Heart right ventricle (tissue), 16 donors: ENCODE measurements at regions not wholly inside any gene's neighbourhood (a gene's known extent, or its start where the extent isn't known, plus 50 kb on each side); places are given as distances from the start of the nearest gene placed in this dataset.

ENCODE experiments used
- ATAC-seq, 8 donors: fragments of 200-7000 bp; cut with Tn5 transposase; one replicate each; pipeline ENCODE4 v1.9.1; 2020; ENCODE audit warnings: mild to moderate bottlenecking in 8 of 8, moderate library complexity in 8 of 8, moderate number of reproducible peaks in 1 of 8
- DNase-seq, 2 donors: peaks; one replicate each; pipeline ENCODE4 v3.0.0-alpha.2; 2020
- H3K27ac ChIP-seq, 10 donors: fragments of 200-600 bp; sonication (generic) in 2 of 10; one replicate each; pipeline versions ENCODE4 v1.5.0 to v1.8.0; 2020 to 2022; ENCODE audit warnings: mild to moderate bottlenecking in 3 of 10
- H3K27me3 ChIP-seq, 7 donors: fragments of 200-600 bp; one replicate each; pipeline ENCODE4 v1.8.0; 2021 to 2022; ENCODE audit warnings: mild to moderate bottlenecking in 2 of 7
- H3K36me3 ChIP-seq, 9 donors: fragments of 200-600 bp; sonication (generic) in 1 of 9; one replicate each; pipeline versions ENCODE4 v1.5.0 to v1.8.0; 2020 to 2022; ENCODE audit warnings: mild to moderate bottlenecking in 2 of 9
- H3K4me1 ChIP-seq, 9 donors: fragments of 200-600 bp; sonication (generic) in 1 of 9; one replicate each; pipeline versions ENCODE4 v1.5.0 to v1.8.0; 2020 to 2022; ENCODE audit warnings: mild to moderate bottlenecking in 4 of 9
- H3K4me3 ChIP-seq, 10 donors: fragments of 200-600 bp; sonication (generic) in 2 of 10; one replicate each; pipeline versions ENCODE4 v1.5.0 to v1.8.0; 2020 to 2022; ENCODE audit warnings: mild to moderate bottlenecking in 7 of 10, moderate library complexity in 2 of 10
- H3K9me3 ChIP-seq, 11 donors: fragments of 200-600 bp in 10 of 11; sonication (generic) in 2 of 11; one replicate each; pipeline versions ENCODE4 v1.5.0 to v1.8.0; 2013 to 2022; ENCODE audit warnings: mild to moderate bottlenecking in 2 of 11, control low read depth in 1 of 11, moderate library complexity in 1 of 11
- WGBS, 2 donors: extraction: QIAGEN DNeasy Blood & Tissue Kit; methylation state at CpG; one replicate each; pipeline ENCODE4 v1.1.7; 2013; ENCODE audit warnings: inconsistent platforms in 1 of 2; 5-methylcytosine and 5-hydroxymethylcytosine counted together
- intact Hi-C, 10 donors: fragments of 100-400 bp; cut with DNase I; formaldehyde crosslinking; loops; one replicate each; pipeline versions ENCODE4 v1.11.1 to v1.14.2; 2022
- TF ChIP-seq, protein P1 (sequence below), 9 donors: fragments of 200-600 bp; sonication (generic) in 2 of 9; IDR thresholded peaks; one replicate each; pipeline versions ENCODE4 v1.5.0 to v1.8.0; 2021 to 2022; ENCODE audit warnings: antibody characterized with exemption in 9 of 9, mild to moderate bottlenecking in 5 of 9, moderate library complexity in 1 of 9
- donor health status: Arrhythmogenic right ventricular cardiomyopathy.
- donor health status: ischemic (EF 13 %, LVEDD 7.1; RV severe dilation, severe dysfunction).
- donor health status: healthy with polysubstance abuse.
- donor health status: DM: no; HTN: yes; CAD: no.
- donor health status: DM: no; HTN: no; CAD: no.
- donor health status: ischemic (EF 25% LVEDD 6.9; RV normal size, moderate dysfunction).
- donor health status: ischemic (EF 25% LVEDD 5.7; RV mildly dilated, moderate dysfunction).
- donor health status: healthy.
- donor health status: DM: yes; HTN: yes; CAD: no.
- donor health status: Ischemic cardiomyopathy.
- donor health status: ischemic (EF 35%, LVEDD 5.7; RV mildly dilated, moderate dysfunction).
- donor health status: nonischemic (EF 11% LVEDD 7.7; RV severe dilation, severe dysfunction).
- donor health status: DM: yes; HTN: yes; CAD: no.
- donor health status: PGD.
- donor health status: ischemic (EF 29% LVEDD 5.4; RV normal size, mild dysfunction).
- donor health status: nonischemic (EF 23%, LVEDD 6.1; RV moderate dilation, normal function).

DNA sequence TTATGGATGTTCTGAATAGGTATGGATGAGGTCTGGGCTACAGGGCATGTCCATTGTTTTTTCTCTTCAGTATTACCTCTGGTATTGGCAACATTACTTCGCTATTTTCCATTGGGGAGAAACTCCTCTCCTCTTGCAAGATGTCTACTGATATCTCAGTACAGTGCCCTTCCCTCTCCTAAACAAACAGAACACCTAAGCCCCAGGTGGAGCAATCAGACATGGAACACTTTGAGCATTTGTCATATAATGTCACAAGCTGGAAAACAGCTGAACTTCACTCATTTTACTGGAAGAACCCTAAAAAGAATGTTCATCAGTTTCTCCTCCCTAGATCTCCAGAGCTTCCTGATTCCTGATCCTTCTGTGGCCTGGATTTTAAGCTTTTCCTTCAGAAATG, 339.8 kb downstream of the FRK start:
- whole genome bisulfite sequencing, 2 donors, result 78 to 89% methylated on average over 1 of the region's 1 CpG
- DNase-seq, result no peak
- H3K4me1 ChIP-seq, result no peaks in the 10 kb centered on the region
- TF ChIP-seq, protein P1, sequence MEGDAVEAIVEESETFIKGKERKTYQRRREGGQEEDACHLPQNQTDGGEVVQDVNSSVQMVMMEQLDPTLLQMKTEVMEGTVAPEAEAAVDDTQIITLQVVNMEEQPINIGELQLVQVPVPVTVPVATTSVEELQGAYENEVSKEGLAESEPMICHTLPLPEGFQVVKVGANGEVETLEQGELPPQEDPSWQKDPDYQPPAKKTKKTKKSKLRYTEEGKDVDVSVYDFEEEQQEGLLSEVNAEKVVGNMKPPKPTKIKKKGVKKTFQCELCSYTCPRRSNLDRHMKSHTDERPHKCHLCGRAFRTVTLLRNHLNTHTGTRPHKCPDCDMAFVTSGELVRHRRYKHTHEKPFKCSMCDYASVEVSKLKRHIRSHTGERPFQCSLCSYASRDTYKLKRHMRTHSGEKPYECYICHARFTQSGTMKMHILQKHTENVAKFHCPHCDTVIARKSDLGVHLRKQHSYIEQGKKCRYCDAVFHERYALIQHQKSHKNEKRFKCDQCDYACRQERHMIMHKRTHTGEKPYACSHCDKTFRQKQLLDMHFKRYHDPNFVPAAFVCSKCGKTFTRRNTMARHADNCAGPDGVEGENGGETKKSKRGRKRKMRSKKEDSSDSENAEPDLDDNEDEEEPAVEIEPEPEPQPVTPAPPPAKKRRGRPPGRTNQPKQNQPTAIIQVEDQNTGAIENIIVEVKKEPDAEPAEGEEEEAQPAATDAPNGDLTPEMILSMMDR (IDR thresholded peaks at IDR 0.05), result no peak
- intact Hi-C loops, result no loop called here
- H3K4me3 ChIP-seq, result no peak overlapping the region
- H3K27me3 ChIP-seq, result no peaks in the 10 kb centered on the region
- no peaks in the 10 kb centered on the region for H3K36me3 ChIP-seq
- ATAC-seq, result no peak
- no peak overlapping the region for H3K27ac ChIP-seq
- no peaks in the 10 kb centered on the region for H3K9me3 ChIP-seq

DNA sequence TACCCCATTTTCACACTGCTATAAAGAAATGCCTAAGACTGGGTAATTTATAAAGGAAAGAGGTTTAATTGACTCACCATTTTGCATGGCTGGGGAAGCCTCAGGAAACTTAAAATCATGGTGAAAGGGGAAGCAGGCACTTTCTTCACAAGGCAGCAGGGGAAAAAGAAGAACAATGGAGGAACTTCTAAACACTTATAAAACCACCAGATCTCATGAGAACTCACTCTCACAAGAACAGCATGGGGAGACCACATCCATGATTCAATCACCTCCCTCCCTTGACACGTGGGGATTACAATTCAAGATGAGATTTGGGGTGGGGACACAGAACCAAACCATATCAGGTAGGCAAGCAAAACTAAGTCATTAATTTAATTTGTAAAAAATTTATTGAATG, 343.2 kb downstream of the FRK start:
- Histone ChIP-seq H3K27me3 (no peaks in the 10 kb centered on the region), H3K36me3 (no peaks in the 10 kb centered on the region), H3K4me3 (no peak overlapping the region), H3K27ac (no peak overlapping the region), H3K9me3 (no peaks in the 10 kb centered on the region), H3K4me1 (no peaks in the 10 kb centered on the region)
- TF ChIP-seq, protein P1 (IDR thresholded peaks at IDR 0.05), result no peak
- DNase-seq (no peak), ATAC-seq (no peak)
- WGBS, 2 donors, result 60 to 68% methylated on average over 1 of the region's 1 CpG
- intact Hi-C loops, result no loop called here

DNA sequence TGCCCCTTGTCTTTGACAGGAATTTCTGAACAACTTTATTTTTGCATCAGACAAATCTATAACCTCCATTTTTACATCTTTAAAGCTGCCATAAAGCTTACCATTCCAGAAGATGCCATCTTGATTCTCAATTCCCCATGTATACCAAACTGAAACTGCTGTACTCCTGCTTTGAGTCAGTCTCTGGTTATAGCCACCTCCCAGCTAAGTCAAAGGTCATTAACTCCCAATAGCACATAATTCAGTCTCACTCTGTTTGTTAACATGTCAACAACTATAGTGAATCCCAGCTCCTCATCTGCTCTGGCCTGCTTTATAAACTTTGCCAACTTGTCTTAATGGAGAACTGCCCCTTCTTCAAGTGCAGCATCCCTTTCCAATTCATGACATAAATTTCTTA, 343.6 kb downstream of the FRK start:
- no peaks in the 10 kb centered on the region for H3K9me3 ChIP-seq
- H3K4me1 ChIP-seq, result no peaks in the 10 kb centered on the region
- no peak for ATAC-seq
- intact Hi-C loops, result no loop called here
- no peaks in the 10 kb centered on the region for H3K27me3 ChIP-seq
- no peak overlapping the region for H3K27ac ChIP-seq
- H3K4me3 ChIP-seq, result no peak overlapping the region
- no peak for DNase-seq
- TF ChIP-seq, protein P1 (IDR thresholded peaks at IDR 0.05), result no peak
- H3K36me3 ChIP-seq, result no peaks in the 10 kb centered on the region

DNA sequence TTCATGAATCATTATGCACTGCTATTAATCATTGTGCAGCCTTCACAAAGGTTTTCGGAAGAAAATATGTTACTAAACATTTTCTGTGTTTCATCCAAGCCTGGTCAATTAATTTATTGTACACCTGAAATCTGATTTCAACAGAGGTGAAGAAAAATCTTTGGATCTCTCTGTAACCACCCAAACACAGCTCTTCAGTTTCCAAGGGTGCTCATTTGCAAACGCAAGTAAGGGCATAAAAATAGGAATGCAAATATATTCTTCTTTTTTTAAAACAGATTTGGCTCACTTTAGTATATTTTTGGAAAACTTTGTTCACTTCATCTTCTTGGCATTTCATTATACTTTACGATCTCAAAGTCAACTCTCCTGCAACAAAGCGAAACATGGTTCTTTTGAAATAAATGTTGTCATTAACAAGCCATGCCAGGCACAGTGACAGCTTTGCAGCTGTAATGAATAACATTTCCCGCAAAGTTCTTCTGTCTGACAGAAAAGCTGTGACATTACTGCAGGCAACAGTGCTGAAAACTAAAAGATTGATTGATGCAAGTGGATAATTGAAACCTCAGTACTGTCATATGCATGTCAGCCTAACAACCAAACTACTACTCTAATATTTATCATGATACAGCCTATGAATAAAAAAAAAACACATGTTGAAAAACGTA, 348.3 kb downstream of the FRK start:
- ATAC-seq, result no peak
- TF ChIP-seq, protein P1 (IDR thresholded peaks at IDR 0.05), result no peak
- DNase-seq, result no peak
- intact Hi-C loops, result no loop called here
- H3K9me3 ChIP-seq, result no peaks in the 10 kb centered on the region
- no peaks in the 10 kb centered on the region for H3K27me3 ChIP-seq
- no peak overlapping the region for H3K27ac ChIP-seq
- H3K4me1 ChIP-seq, result no peaks in the 10 kb centered on the region
- 76 to 80% methylated on average over 6 of the region's 6 CpGs for WGBS, 2 donors
- no peaks in the 10 kb centered on the region for H3K36me3 ChIP-seq
- no peak overlapping the region for H3K4me3 ChIP-seq
